ENCODE measurements at regions not wholly inside any gene's neighbourhood (a gene's known extent, or its start where the extent isn't known, plus 50 kb on each side); places are given as distances from the start of the nearest gene placed in this dataset.

DNA sequence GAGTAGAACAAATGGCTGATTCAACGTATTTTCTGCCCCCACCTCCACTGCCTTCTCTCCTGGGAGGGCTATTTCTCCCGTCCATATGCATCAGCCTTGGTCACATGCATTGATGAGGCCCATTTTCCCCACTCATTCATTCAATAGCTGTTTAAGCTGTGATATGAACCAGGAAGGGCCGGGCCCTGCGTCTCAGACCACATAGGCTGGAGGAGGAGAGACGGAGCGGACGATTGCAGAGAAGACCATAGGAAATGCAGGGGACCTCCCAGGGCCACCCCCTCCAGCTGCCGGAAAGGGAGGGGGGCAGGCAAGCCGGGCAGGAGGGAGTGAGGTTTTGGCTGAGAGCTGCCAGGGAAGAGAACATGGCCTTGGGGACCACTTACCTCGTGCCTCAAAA is 104.4 kb upstream of the TMEM132D start:
- DNase-seq = no peak
- H3K9me3 Mint-ChIP-seq = no peaks in the 10 kb centered on the region
- CTCF ChIA-PET = no interaction called here
- no peaks in the 10 kb centered on the region for H3K4me1 Mint-ChIP-seq
- H3K4me3 Mint-ChIP-seq = no peak overlapping the region
- H3K27me3 Mint-ChIP-seq = no peaks in the 10 kb centered on the region
- no peak overlapping the region for H3K27ac Mint-ChIP-seq
- no peaks in the 10 kb centered on the region for H3K36me3 Mint-ChIP-seq

DNA sequence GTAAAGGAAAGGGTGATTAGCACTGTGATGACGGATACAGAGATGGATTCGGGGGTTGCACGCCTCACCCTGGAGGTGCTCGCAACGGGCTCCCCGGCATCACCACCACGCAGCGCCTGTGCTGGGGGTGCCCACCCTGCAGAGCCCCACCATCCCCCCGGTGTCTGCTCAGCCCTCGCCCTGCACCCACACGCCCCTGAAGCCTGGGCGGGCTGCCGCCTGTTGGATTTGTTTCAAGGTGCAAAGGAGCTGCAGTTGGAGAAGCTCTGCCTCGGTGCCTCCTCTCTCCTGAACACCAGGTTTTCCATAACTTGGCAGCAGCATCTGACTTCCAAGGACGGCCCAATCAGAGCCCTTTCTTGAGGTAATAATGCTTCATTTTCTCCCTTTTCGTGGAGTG is 106.1 kb upstream of the TMEM132D start:
- H3K27ac Mint-ChIP-seq = no peak overlapping the region
- DNase-seq = no peak
- no peaks in the 10 kb centered on the region for H3K4me1 Mint-ChIP-seq
- H3K9me3 Mint-ChIP-seq = no peaks in the 10 kb centered on the region
- H3K36me3 Mint-ChIP-seq = no peaks in the 10 kb centered on the region
- no peaks in the 10 kb centered on the region for H3K27me3 Mint-ChIP-seq
- CTCF ChIA-PET = no interaction called here
- no peak overlapping the region for H3K4me3 Mint-ChIP-seq

DNA sequence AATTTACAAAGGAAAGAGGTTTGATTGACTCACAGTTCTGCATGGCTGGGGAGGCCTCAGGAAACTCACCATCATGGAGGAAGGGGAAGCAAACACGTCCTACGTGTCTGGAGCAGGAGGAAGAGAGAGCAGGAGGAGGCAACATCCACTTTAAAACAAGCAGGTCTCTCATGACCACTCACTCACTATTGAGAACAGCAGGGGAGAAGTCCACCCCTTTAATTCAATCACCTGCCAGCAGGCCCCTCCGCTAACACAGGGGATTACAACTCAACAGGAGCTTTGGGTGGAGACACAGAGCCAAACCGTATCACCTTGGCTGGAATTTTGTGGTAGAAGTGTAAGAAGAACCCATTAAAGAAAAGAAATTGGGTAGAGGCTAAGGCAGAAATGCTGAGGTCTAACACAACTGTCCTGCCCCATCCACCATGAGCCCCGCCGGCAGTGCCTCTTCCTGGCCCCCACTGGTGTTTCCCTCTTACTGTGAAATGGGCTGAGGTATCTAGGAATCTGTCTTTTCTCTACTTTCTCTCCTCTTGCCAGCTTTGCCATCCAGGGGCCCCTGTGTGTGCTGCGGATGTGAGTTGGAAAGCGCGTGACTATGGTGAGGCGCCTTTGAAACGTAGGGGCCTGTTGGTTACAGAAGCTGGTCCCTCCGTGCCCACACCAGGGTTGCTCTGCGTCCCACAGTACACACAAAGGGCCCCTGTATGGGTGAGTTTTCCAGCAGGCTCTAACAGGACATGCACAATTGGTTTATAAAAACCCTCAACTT is 108.0 kb upstream of the TMEM132D start:
- H3K36me3 Mint-ChIP-seq = no peaks in the 10 kb centered on the region
- no peaks in the 10 kb centered on the region for H3K27me3 Mint-ChIP-seq
- H3K27ac Mint-ChIP-seq = no peak overlapping the region
- no peaks in the 10 kb centered on the region for H3K4me1 Mint-ChIP-seq
- DNase-seq = no peak
- no peaks in the 10 kb centered on the region for H3K9me3 Mint-ChIP-seq
- CTCF ChIA-PET = interaction anchor here (0.7 kb wide), 1 partner anchor 15 kb away, joined by 3 read pairs; no protein-coding TSS in a partner anchor
- H3K4me3 Mint-ChIP-seq = no peak overlapping the region

DNA sequence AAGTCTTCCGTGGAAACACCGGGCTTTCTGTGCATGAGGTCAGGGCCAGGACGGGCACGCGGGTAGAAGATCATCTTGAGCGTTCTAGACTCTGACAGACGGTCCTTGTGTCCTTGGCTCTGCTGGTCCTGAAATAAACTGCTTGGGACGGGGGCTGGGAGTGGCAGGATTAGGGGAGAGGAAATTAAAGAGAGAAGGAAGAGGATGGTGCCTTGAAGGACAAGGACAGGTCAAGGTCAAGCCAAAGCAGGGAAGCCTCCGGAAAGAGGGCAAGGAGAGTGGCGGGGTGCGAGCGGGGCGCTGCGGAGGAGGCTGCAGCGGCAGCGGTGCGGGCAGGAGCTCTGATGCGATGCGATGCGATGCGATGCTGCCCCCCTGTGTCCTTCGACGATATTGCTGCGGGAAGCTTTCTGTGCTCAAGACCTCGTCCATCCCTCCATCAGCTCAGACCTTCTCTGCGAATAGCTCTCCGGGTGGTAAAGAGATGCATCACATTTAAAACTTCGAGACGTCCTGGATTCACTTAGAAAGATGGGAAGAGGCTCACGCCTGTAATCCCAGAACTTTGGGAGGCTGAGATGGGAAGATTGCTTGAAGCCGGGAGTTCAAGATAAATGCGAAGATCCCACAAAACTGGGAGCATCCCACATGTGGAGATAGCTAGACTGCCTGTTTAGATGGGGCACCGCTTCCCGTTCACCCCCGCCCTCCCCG is 110.1 kb upstream of the TMEM132D start:
- CTCF ChIA-PET = interaction anchor here (0.7 to 2.5 kb wide), 12 partner anchors 9 to 1755 kb away, joined by 3 to 14 read pairs (median 4); no protein-coding TSS in a partner anchor
- Mint-ChIP-seq H3K27me3 (no peaks in the 10 kb centered on the region), H3K4me3 (no peak overlapping the region), H3K36me3 (no peaks in the 10 kb centered on the region), H3K9me3 (no peaks in the 10 kb centered on the region), H3K27ac (no peak overlapping the region), H3K4me1 (no peaks in the 10 kb centered on the region)
- peak; percentile 64 for DNase-seq

DNA sequence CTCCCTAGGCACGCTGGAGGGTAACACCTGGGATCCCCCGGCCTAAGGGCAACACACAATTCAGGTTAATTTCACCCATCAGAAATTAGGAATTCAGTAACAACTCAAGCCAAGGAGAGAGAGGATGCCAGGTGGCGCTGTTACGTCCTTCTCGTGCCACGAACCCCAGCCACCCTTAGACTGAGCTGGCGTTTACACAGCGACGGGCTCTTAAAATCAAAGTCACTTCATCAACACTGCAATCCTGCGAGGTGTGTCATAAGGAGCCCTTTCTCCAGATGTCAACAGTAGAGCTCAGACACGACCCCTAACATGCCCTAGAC is 110.6 kb upstream of the TMEM132D start:
- DNase-seq = no peak
- H3K27ac Mint-ChIP-seq = no peak overlapping the region
- H3K27me3 Mint-ChIP-seq = no peaks in the 10 kb centered on the region
- CTCF ChIA-PET = interaction anchor here (0.7 to 2.5 kb wide), 12 partner anchors 10 to 1755 kb away, joined by 3 to 14 read pairs (median 4); no protein-coding TSS in a partner anchor
- H3K4me3 Mint-ChIP-seq = no peak overlapping the region
- no peaks in the 10 kb centered on the region for H3K9me3 Mint-ChIP-seq
- no peaks in the 10 kb centered on the region for H3K4me1 Mint-ChIP-seq
- no peaks in the 10 kb centered on the region for H3K36me3 Mint-ChIP-seq

DNA sequence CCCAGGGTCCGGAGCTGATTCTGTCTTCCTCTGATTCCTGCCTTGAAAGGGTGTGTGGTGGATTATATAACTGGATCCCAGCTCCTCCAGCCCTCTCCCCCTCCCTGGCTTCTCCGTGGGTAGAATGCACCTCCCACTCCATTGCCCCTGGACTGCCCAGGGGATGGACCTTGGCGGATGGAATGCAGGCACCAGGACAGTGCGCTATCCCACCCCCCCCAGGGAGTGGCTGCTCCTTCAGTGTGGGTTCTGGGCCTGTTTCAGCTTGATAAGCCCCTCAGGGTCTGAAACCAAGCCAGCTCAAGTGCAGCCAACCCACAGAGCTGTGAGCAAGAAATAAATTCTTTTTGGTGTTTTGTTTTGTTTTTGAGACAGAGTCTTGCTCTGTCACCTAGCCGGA is 112.4 kb upstream of the TMEM132D start:
- H3K36me3 Mint-ChIP-seq = no peaks in the 10 kb centered on the region
- no peak overlapping the region for H3K4me3 Mint-ChIP-seq
- CTCF ChIA-PET = interaction anchor here (0.8 kb wide), 1 partner anchor 10 kb away, joined by 3 read pairs; no protein-coding TSS in a partner anchor
- no peaks in the 10 kb centered on the region for H3K9me3 Mint-ChIP-seq
- no peaks in the 10 kb centered on the region for H3K27me3 Mint-ChIP-seq
- H3K4me1 Mint-ChIP-seq = no peaks in the 10 kb centered on the region
- no peak for DNase-seq
- no peak overlapping the region for H3K27ac Mint-ChIP-seq

DNA sequence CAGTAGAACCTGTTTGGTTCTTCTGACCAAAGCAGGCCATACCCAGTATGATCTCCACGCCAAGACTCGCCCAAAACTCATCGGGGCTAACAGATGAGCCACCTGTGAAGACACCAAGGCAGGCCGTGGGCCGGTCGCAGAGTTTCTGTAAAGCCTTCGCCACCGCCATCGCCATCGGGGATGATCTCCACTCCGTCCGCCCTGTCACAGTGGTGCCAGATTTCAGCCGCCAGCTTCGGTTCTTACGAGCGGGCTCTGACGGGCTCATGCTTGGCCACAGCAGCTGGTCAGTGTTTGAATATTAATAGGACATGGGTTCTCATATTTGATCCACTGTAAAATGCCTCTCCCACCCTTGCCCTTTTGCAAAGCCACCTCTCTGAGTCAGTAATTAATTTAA is 113.2 kb upstream of the TMEM132D start:
- Mint-ChIP-seq H3K27me3 (no peaks in the 10 kb centered on the region), H3K36me3 (no peaks in the 10 kb centered on the region), H3K4me3 (no peak overlapping the region), H3K9me3 (no peaks in the 10 kb centered on the region), H3K4me1 (no peaks in the 10 kb centered on the region), H3K27ac (no peak overlapping the region)
- DNase-seq = no peak
- CTCF ChIA-PET = no interaction called here

DNA sequence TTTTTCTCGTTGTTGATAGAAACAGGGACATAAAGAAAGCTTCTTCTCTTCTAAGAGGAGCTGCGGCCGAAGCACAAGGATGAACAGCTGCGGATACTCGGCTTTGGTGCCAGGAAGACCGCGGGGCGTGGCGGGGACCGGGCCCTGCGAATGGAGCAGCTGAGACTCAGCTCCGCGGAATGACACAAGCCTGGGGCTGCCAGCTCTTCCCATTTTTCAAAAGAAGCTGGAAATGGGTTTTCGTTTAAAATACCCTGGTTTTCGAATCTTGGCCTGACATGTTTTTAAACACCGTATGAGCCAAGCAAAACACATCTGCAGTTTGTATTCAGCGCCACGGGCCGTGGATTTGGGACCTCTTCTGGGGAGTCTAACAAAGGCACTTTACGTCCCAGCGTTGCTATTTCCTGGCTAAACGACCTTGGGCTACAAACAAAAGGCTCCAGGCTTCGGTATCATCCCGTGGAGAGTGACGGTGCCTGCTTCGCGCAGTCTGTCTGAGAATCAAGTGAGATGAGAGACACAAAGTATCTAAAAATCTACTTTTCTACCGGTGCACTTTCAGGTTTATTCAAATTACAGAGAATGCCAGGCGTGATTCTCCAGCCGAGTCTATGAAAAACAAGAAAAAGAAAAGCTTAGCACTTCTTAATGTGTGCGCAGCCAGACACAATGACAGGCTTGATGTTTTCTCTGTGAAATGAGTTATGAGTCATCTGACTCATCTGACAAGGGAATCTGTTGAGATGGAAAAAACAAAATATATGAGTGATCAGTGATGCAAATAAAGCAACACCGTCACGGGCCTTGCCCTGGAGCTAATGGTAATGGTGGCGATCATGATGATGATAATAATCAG is 114.0 kb upstream of the TMEM132D start:
- Mint-ChIP-seq H3K36me3 (no peaks in the 10 kb centered on the region), H3K4me3 (no peak overlapping the region), H3K4me1 (no peaks in the 10 kb centered on the region), H3K27ac (no peak overlapping the region), H3K27me3 (no peaks in the 10 kb centered on the region), H3K9me3 (no peaks in the 10 kb centered on the region)
- CTCF ChIA-PET = no interaction called here
- DNase-seq = no peak

DNA sequence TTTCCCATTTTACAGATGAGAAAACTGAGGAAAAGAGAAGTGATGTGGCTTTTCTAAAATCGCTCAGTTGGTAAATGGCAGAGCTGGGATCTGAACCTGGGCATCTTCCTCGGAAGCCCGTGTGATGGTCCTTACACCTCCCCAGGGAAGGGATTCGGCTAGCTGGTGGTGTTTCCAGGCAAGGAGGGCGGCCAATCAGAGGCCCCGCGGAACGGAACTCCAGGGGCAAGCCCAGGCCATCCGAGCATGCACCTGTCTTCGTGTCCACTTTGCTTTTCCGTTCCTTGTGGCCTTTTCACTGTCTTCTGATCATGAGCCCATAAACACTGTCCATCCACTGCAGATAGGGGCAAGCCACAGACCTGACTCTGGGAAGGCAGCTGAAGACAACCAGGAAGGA is 114.8 kb upstream of the TMEM132D start:
- Mint-ChIP-seq H3K4me3 (no peak overlapping the region), H3K9me3 (no peaks in the 10 kb centered on the region), H3K27me3 (no peaks in the 10 kb centered on the region), H3K4me1 (no peaks in the 10 kb centered on the region), H3K36me3 (no peaks in the 10 kb centered on the region), H3K27ac (no peak overlapping the region)
- no peak for DNase-seq
- CTCF ChIA-PET = no interaction called here

DNA sequence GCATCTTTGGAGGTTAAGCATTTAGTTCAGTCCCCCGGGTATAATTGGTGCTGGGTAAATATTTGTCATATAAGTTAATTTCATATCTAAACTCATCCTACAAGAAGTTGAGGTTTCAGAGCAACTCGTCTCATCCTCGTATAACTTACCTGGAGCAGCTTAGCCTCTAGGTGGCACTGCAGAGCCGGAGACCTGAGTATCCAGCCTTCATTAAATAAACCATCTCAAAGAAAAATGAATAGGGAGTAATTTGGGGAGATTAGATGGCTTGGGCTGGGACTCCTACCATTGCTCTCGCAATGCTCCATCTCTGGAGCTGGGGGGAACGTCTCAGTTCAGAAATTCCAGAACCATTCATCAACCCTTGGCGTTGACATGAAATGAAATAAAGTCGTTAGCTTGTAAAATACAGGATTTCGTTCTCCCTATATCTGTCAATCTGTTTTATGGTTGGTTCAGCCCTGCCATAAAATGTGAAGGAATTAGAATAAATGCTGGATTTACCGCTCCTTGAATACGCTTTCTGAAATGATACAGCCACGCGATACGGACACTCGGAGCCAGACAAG is 122.9 kb upstream of the TMEM132D start:
- CTCF ChIA-PET = interaction anchor here (1.0 to 2.6 kb wide), 12 partner anchors 9 to 721 kb away, joined by 3 to 14 read pairs (median 4); no protein-coding TSS in a partner anchor
- DNase-seq = peak; percentile 64
- Mint-ChIP-seq H3K9me3 (no peaks in the 10 kb centered on the region), H3K4me3 (no peak overlapping the region), H3K36me3 (no peaks in the 10 kb centered on the region), H3K27me3 (no peaks in the 10 kb centered on the region), H3K27ac (no peak overlapping the region), H3K4me1 (no peaks in the 10 kb centered on the region)

DNA sequence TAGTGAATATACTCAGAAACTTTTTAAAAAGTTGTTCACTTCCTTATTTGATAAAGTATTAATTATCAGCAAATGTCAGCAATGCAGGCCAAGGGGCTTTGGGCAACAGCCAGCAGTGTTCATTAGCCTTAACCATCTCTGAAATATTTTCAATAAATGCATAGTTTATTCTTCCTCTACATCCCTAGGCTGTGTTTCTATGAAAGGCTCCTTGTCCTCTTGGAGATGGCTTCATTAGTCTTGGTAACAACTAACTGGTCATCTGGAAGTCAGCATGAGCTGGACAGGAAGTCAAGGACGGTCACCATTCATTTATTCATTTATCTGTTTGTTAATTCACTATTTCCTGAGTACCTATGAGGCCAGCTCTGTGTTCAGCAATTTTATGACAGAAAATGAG is 124.0 kb upstream of the TMEM132D start:
- Mint-ChIP-seq H3K27me3 (no peaks in the 10 kb centered on the region), H3K27ac (no peak overlapping the region), H3K36me3 (no peaks in the 10 kb centered on the region), H3K4me3 (no peak overlapping the region), H3K9me3 (no peaks in the 10 kb centered on the region), H3K4me1 (no peaks in the 10 kb centered on the region)
- no peak for DNase-seq
- CTCF ChIA-PET = interaction anchor here (0.7 to 2.4 kb wide), 5 partner anchors 8 to 306 kb away, joined by 3 to 5 read pairs (median 5); no protein-coding TSS in a partner anchor

DNA sequence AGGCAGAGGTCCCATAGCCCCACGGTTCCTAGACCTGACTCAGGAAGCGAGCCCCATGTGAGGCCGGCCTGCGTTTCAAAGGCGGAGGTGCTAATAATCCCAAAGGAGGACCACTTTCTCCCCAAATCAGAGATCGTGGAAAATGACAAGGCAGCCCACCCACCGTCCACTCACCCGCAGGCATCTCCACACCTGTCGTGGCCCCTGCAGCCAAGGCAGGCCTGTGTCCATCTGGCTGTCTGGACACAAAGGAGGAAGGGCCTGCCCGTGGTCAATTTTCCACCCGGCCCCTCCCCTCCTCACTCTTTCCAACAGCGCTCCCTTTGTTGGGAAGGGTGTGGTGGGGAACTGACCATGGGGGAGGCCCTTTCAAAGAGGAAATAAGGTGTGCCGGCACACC is 125.3 kb upstream of the TMEM132D start:
- H3K36me3 Mint-ChIP-seq = no peaks in the 10 kb centered on the region
- H3K4me1 Mint-ChIP-seq = no peaks in the 10 kb centered on the region
- CTCF ChIA-PET = no interaction called here

DNA sequence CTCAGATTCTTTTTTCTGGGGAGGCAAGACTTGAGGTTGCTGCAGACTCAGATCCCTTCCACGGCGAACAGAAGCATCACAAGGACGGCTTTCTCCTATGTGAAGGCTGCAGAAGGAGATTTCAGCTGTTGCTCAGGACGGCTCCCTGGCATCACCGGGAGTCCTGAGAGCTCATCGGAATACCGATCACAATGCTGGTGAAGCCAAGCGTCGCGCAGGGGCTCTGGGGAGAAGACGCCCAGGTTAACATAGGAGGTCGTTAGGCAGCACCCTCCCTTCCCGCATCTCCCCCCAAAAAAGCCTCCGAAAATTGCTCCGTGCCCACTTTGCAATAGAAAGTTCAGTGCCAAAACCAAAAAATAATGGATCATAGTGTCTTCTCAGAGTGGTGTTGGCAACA is 127.2 kb upstream of the TMEM132D start:
- no peak for DNase-seq
- no peaks in the 10 kb centered on the region for H3K9me3 Mint-ChIP-seq
- no peaks in the 10 kb centered on the region for H3K27me3 Mint-ChIP-seq
- no peak overlapping the region for H3K4me3 Mint-ChIP-seq
- no peaks in the 10 kb centered on the region for H3K36me3 Mint-ChIP-seq
- CTCF ChIA-PET = interaction anchor here (1.1 to 2.1 kb wide), 4 partner anchors 10 to 1064 kb away, joined by 3 to 5 read pairs (median 4); no protein-coding TSS in a partner anchor
- H3K4me1 Mint-ChIP-seq = no peaks in the 10 kb centered on the region
- no peak overlapping the region for H3K27ac Mint-ChIP-seq

More for the DNA sequence above, 125.3 kb upstream of the TMEM132D start:
- H3K4me3 Mint-ChIP-seq = no peak overlapping the region
- no peak for DNase-seq
- no peaks in the 10 kb centered on the region for H3K27me3 Mint-ChIP-seq
- H3K27ac Mint-ChIP-seq = no peak overlapping the region
- H3K9me3 Mint-ChIP-seq = no peaks in the 10 kb centered on the region
